ENCODE measurements at regions not wholly inside any gene's neighbourhood (a gene's known extent, or its start where the extent isn't known, plus 50 kb on each side); places are given as distances from the start of the nearest gene placed in this dataset.
"Not testable (repeated sequence)": the region's sequence is repeated elsewhere in the genome, so short reads cannot be mapped to it uniquely, and the experiment has no call there.

GRCh38 chr3:109985943-109986555, 648.7 kb upstream of the DPPA4 start:
- no peak for DNase-seq
- TF ChIP-seq GATA1 (IDR thresholded peaks at IDR 0.05; ENCODE audit: low read depth, low read length) (no peak), POLR2A (IDR thresholded peaks at IDR 0.05; ENCODE audit: low read length) (no peak)

- TF ChIP-seq POLR2A (IDR thresholded peaks at IDR 0.05; ENCODE audit: low read length): no peak
- TF ChIP-seq GATA1 (IDR thresholded peaks at IDR 0.05; ENCODE audit: low read depth, low read length): no peak
- no peak for DNase-seq
Observed at GRCh38 chr3:109994853-109995252, 657.5 kb upstream of the DPPA4 start.

GRCh38 chr3:109995377-109995776, 658.0 kb upstream of the DPPA4 start:
- TF ChIP-seq GATA1 (IDR thresholded peaks at IDR 0.05; ENCODE audit: low read depth, low read length): no peak
- no peak for TF ChIP-seq POLR2A (IDR thresholded peaks at IDR 0.05; ENCODE audit: low read length)
- DNase-seq: no peak

GRCh38 chr3:110001905-110002304, 664.6 kb upstream of the DPPA4 start:
- DNase-seq: not testable (repeated sequence)

- TF ChIP-seq GATA1 (IDR thresholded peaks at IDR 0.05; ENCODE audit: low read depth, low read length) (no peak), POLR2A (IDR thresholded peaks at IDR 0.05; ENCODE audit: low read length) (no peak)
Observed at GRCh38 chr3:110006913-110007312, 669.6 kb upstream of the DPPA4 start.

GRCh38 chr3:110015231-110015963, 678.1 kb upstream of the DPPA4 start:
- no peak for TF ChIP-seq GATA1 (IDR thresholded peaks at IDR 0.05; ENCODE audit: low read depth, low read length)
- TF ChIP-seq POLR2A (IDR thresholded peaks at IDR 0.05; ENCODE audit: low read length): no peak
- DNase-seq: no peak

More at GRCh38 chr3:110006913-110007312, 669.6 kb upstream of the DPPA4 start:
- no peak for DNase-seq

GRCh38 chr3:110016235-110016815, 679.0 kb upstream of the DPPA4 start:
- DNase-seq: no peak
- TF ChIP-seq POLR2A (IDR thresholded peaks at IDR 0.05; ENCODE audit: low read length) (no peak), GATA1 (IDR thresholded peaks at IDR 0.05; ENCODE audit: low read depth, low read length) (no peak)

GRCh38 chr3:110017304-110017703, 680.0 kb upstream of the DPPA4 start:
- TF ChIP-seq GATA1 (IDR thresholded peaks at IDR 0.05; ENCODE audit: low read depth, low read length) (no peak), POLR2A (IDR thresholded peaks at IDR 0.05; ENCODE audit: low read length) (no peak)
- DNase-seq: no peak

- no peak for DNase-seq
- TF ChIP-seq GATA1 (IDR thresholded peaks at IDR 0.05; ENCODE audit: low read depth, low read length) (no peak), POLR2A (IDR thresholded peaks at IDR 0.05; ENCODE audit: low read length) (no peak)
Observed at GRCh38 chr3:110021659-110022058, 684.3 kb upstream of the DPPA4 start.

- not testable (repeated sequence) for DNase-seq
Observed at GRCh38 chr3:110023022-110023421, 685.7 kb upstream of the DPPA4 start.

GRCh38 chr3:110026421-110026820, 689.1 kb upstream of the DPPA4 start:
- no peak for DNase-seq
- TF ChIP-seq GATA1 (IDR thresholded peaks at IDR 0.05; ENCODE audit: low read depth, low read length) (no peak), POLR2A (IDR thresholded peaks at IDR 0.05; ENCODE audit: low read length) (no peak)

GRCh38 chr3:110027446-110028080, 690.2 kb upstream of the DPPA4 start:
- no peak for DNase-seq

GRCh38 chr3:110031975-110032374, 694.6 kb upstream of the DPPA4 start:
- TF ChIP-seq GATA1 (IDR thresholded peaks at IDR 0.05; ENCODE audit: low read depth, low read length): no peak
- no peak for TF ChIP-seq POLR2A (IDR thresholded peaks at IDR 0.05; ENCODE audit: low read length)
- DNase-seq: no peak

More at GRCh38 chr3:110027446-110028080, 690.2 kb upstream of the DPPA4 start:
- TF ChIP-seq POLR2A (IDR thresholded peaks at IDR 0.05; ENCODE audit: low read length) (no peak), GATA1 (IDR thresholded peaks at IDR 0.05; ENCODE audit: low read depth, low read length) (no peak)

GRCh38 chr3:110059431-110059830, 722.1 kb upstream of the DPPA4 start:
- no peak for DNase-seq
- TF ChIP-seq POLR2A (IDR thresholded peaks at IDR 0.05; ENCODE audit: low read length) (no peak), GATA1 (IDR thresholded peaks at IDR 0.05; ENCODE audit: low read depth, low read length) (no peak)

All from erythroblast (primary cell).